NB4 (cell line): ENCODE measurements at regions not wholly inside any gene's neighbourhood (a gene's known extent, or its start where the extent isn't known, plus 50 kb on each side); places are given as distances from the start of the nearest gene placed in this dataset.
"Not testable (repeated sequence)": the region's sequence is repeated elsewhere in the genome, so short reads cannot be mapped to it uniquely, and the experiment has no call there.

Source experiments
- DNase-seq: peaks from one replicate; pipeline ENCODE4 v3.0.0; 2010; ENCODE audit warnings: low read depth
- H3K4me3 ChIP-seq: one replicate; pipeline ENCODE4 v1.5.1; 2011; ENCODE audit warnings: mild to moderate bottlenecking, low read depth, low read length, moderate library complexity
- CTCF ChIP-seq: IDR thresholded peaks from one replicate; pipeline ENCODE4 v1.5.1; 2012; ENCODE audit warnings: low read depth, low read length
- MAX ChIP-seq: IDR thresholded peaks from 2 replicates; pipeline ENCODE4 v1.6.1; 2011; ENCODE audit warnings: low read depth, low read length
- MYC ChIP-seq: IDR thresholded peaks from 2 replicates; pipeline ENCODE4 v1.6.1; 2011; ENCODE audit warnings: low read depth, low read length
- POLR2A ChIP-seq: IDR thresholded peaks from 2 replicates; pipeline ENCODE4 v1.6.1; 2011; ENCODE audit warnings: mild to moderate bottlenecking; ENCODE audit not compliant: insufficient read length; ENCODE audit errors: extremely low read depth

- H3K4me3 ChIP-seq, result no peak overlapping the region
- TF ChIP-seq POLR2A (no peak), CTCF (no peak), MYC (no peak), MAX (no peak)
- DNase-seq, result no peak
These were observed 1659.9 kb upstream of the C9orf72 start for GRCh38 chr9:29233193-29233592.

- no peak for DNase-seq
- no peak overlapping the region for H3K4me3 ChIP-seq
- TF ChIP-seq CTCF (no peak), POLR2A (no peak), MYC (no peak), MAX (no peak)
These were observed 1668.0 kb upstream of the C9orf72 start for GRCh38 chr9:29241320-29241719.

GRCh38 chr9:29245351-29245750 is 1672.1 kb upstream of the C9orf72 start:
- DNase-seq, result no peak
- TF ChIP-seq CTCF, result no peak
- TF ChIP-seq POLR2A, result no peak

GRCh38 chr9:29270400-29270799 is 1697.1 kb upstream of the C9orf72 start:
- not testable (repeated sequence) for H3K4me3 ChIP-seq, DNase-seq

More at GRCh38 chr9:29245351-29245750, 1672.1 kb upstream of the C9orf72 start:
- H3K4me3 ChIP-seq, result no peak overlapping the region

- H3K4me3 ChIP-seq, result no peak overlapping the region
- TF ChIP-seq POLR2A, result no peak
- TF ChIP-seq CTCF, result no peak
- no peak for TF ChIP-seq MYC
- no peak for TF ChIP-seq MAX
- no peak for DNase-seq
These were observed 1708.8 kb upstream of the C9orf72 start for GRCh38 chr9:29282121-29282520.

- TF ChIP-seq POLR2A (no peak), MAX (no peak), MYC (no peak), CTCF (no peak)
- DNase-seq, result peak; percentile 13
- H3K4me3 ChIP-seq, result no peak overlapping the region
These were observed 1712.5 kb upstream of the C9orf72 start for GRCh38 chr9:29285818-29286217.
